NCI-H2227 (cell line): ENCODE measurements at regions not wholly inside any gene's neighbourhood (a gene's known extent, or its start where the extent isn't known, plus 50 kb on each side); places are given as distances from the start of the nearest gene placed in this dataset.

Experiments used
- DNase-seq: peaks from one replicate; lab custom pipeline; 2025; ENCODE audit not compliant: unreplicated experiment; lab: John Stamatoyannopoulos, UW

GRCh38 chr22:27477171-27477570 is 324.4 kb downstream of the MN1 start:
- no peak for DNase-seq

GRCh38 chr22:27480487-27480886 is 321.1 kb downstream of the MN1 start:
- no peak for DNase-seq

- DNase-seq = no peak
Observed at GRCh38 chr22:27482402-27482801, 319.2 kb downstream of the MN1 start.

- DNase-seq = no peak
Observed at GRCh38 chr22:27483095-27483785, 318.3 kb downstream of the MN1 start.

- no peak for DNase-seq
Observed at GRCh38 chr22:27485842-27486241, 315.7 kb downstream of the MN1 start.

- no peak for DNase-seq
Observed at GRCh38 chr22:27487600-27488452, 313.7 kb downstream of the MN1 start.

- peak; percentile 2 for DNase-seq
Observed at GRCh38 chr22:27488456-27489177, 312.9 kb downstream of the MN1 start.

GRCh38 chr22:27489178-27489675 is 312.3 kb downstream of the MN1 start:
- no peak for DNase-seq

- no peak for DNase-seq
Observed at GRCh38 chr22:27490080-27490479, 311.5 kb downstream of the MN1 start.

- no peak for DNase-seq
Observed at GRCh38 chr22:27491888-27492287, 309.7 kb downstream of the MN1 start.

GRCh38 chr22:27492566-27493201 is 308.9 kb downstream of the MN1 start:
- DNase-seq = no peak

GRCh38 chr22:27493796-27494195 is 307.8 kb downstream of the MN1 start:
- DNase-seq = no peak

GRCh38 chr22:27494785-27495184 is 306.8 kb downstream of the MN1 start:
- DNase-seq = no peak

GRCh38 chr22:27495325-27495724 is 306.2 kb downstream of the MN1 start:
- DNase-seq = no peak

GRCh38 chr22:27499121-27499520 is 302.4 kb downstream of the MN1 start:
- DNase-seq = no peak

- no peak for DNase-seq
Observed at GRCh38 chr22:27501191-27501936, 300.2 kb downstream of the MN1 start.

GRCh38 chr22:27502327-27502726 is 299.2 kb downstream of the MN1 start:
- no peak for DNase-seq

GRCh38 chr22:27504360-27505253 is 296.9 kb downstream of the MN1 start:
- DNase-seq = no peak

- no peak for DNase-seq
Observed at GRCh38 chr22:27507111-27507611, 294.4 kb downstream of the MN1 start.
